Stimulated activated CD4-positive, alpha-beta T cell treated with anti-CD3 and anti-CD28 coated beads, Interleukin-4, amount 100 ng/mL, for 48 hours (primary cell): ENCODE measurements at regions not wholly inside any gene's neighbourhood (a gene's known extent, or its start where the extent isn't known, plus 50 kb on each side); places are given as distances from the start of the nearest gene placed in this dataset.

Experiments used
- DNase-seq, 2 donors: peaks; one replicate each; pipeline ENCODE4 v3.0.0-alpha.2; 2020; ENCODE audit warnings: low read depth in 2 of 2

DNA sequence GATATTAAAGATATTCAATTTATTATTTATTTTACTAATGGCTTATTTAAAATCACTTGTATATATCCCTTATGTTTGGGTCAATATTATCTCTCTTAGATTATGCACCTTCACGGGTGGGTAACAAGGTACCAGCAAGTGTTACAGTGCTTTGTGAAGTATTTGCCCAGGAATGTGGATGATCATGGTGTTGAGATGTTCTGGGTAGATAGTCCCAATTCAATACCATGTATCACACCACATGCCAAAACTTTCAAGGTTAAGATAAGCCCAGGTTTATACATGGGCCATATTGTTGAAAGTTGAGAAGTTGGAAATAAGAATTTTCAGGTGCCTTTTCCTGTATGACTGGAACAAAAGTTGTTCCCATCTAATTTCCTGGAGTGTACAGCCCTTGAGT lies 131.3 kb upstream of the RASSF8 start:
- no peak for DNase-seq

DNA sequence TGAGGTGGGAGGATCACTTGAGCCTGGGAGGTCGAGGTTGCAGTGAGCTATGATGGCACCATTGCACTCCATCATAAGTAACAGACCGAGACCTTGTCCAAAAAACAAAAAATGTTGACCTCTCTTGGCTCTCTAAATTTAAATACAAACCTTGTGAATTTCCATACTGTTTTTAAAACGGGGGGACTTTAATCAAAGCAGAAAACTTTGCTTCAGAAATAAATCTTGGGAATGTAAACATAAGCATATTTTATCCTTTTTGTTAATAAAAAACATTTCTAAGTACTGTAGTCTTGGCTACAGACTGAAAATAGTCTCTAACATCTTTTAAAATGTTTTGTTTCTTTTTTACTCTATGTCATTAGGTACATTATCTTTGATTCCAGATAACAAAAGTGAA lies 130.7 kb upstream of the RASSF8 start:
- DNase-seq = no peak

DNA sequence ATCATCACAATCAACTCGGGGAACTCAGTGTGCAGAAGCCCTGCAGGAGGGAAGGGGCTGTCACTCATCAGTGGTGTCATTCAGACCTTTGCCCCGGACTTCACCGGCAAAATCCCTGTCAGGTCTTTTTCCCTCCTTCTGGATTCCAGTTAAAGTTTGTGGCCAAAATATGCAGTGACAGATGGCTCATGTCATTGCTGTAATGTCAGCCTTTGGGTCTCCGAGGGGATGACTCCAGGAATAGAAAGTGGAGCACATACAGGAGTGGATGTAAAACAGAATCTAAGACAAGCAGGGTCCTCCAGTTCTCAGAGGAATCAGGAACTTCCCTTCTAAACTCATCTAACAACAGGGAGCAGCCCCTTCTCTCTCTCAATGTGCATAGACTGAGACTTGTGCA lies 130.3 kb upstream of the RASSF8 start:
- no peak for DNase-seq

DNA sequence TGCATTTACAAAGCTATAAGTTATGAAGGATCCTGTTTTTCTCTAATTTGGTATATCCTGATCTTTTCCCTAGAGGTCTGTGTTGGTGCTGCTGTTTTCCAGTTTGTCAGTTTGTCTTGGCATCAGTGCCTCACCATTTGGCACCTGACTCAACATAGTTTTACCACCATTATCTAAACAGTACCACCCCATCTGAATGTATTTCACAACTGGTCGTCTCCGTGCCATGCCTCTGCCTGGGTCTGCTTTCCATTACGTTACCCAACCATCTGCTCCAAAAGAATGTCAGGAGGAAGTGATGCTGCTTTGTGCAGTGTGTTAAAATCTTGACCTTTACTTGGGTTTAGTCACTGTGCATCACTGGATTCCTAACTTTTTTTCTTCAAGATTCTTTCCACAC lies 129.3 kb upstream of the RASSF8 start:
- DNase-seq = no peak

DNA sequence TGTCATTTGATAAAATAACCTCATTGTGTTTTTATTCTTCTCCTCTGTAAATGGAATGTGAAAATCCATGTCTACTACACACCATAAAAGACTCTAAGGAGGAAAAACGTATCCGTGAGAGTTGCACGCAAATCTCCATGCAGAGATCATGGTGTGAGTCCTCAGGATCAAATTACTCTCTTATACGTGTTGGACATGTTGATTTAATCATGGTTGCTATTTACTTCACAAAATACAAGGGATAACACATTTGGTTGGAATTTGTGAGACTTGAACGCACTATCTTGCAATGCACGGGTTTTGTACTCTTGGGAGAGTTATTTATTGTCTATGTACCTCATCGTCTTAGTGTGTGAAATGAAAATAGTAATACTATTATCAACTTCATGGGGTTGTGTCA lies 128.0 kb upstream of the RASSF8 start:
- DNase-seq = no peak

DNA sequence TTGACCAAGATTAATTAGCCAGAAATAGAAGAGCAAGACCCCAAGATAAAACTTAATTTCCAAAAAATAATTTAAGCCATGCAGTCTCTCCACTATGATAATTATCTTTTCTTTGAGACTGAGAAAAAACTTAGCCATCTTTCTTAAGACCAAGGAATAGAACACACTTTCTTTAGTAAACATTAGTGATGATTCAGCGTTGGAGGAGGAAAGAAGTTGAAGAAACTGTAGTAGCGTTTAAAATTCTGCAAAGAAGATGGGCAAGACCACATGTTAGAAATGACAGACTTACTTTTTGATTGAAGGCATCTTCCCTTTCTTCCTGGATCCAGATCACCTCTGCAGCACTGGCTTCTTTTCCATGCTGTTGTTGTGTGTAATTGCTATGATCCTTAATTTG lies 124.8 kb upstream of the RASSF8 start:
- DNase-seq = no peak

DNA sequence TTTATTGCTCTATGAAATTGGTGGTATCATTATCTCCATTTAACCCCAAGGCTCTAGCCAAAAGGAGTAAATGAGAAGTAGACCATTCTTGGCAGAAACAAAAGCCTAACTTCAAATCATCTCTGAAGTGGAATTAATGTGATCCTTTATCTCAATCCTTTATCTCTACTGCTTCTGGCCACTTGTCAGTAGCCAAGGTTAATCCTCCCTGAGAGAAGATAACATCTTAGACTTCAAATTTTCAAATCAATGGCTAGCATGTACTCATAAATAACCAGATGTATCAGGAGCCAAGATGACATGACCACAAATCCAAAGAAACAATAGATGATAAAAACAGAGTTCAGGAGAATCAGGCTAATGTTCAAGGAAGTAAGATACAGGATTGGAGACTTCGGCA lies 123.1 kb upstream of the RASSF8 start:
- no peak for DNase-seq

DNA sequence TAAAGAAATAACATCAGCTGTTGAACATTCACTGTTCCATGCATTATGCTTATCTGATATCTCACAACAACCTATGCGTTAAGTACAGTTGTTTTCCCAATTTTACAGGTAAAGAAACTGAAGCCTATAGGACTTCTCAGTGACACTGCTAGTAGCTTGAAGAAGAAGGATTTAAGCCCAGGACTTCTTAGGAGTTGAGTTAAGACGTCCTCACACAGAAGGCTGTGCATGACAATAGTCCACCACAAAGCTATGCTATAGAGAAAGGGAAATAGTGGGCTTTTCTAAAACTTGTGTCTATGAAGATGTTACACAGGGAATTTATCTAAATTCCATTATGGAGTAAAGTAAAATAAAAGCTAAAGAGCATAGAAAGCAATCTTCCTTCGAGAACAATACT lies 120.5 kb upstream of the RASSF8 start:
- no peak for DNase-seq

DNA sequence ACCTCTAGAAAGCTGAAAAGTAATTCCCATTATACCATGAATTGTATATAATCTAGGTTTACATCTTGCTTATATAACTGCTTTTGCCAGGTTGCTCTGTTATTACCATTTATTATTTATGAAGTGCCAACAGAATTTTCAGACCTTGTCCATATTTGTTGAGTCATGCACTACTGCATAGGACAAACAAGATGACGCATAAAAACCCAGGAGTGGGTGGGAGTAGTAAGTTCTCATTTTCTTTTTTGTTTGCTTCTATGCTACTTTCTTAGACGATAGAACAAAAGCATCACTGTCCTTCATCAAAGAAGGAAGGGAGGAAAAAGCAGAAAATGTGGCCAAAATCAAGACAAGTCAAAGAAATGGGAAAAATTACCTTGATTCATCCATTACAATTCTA lies 119.0 kb upstream of the RASSF8 start:
- no peak for DNase-seq

DNA sequence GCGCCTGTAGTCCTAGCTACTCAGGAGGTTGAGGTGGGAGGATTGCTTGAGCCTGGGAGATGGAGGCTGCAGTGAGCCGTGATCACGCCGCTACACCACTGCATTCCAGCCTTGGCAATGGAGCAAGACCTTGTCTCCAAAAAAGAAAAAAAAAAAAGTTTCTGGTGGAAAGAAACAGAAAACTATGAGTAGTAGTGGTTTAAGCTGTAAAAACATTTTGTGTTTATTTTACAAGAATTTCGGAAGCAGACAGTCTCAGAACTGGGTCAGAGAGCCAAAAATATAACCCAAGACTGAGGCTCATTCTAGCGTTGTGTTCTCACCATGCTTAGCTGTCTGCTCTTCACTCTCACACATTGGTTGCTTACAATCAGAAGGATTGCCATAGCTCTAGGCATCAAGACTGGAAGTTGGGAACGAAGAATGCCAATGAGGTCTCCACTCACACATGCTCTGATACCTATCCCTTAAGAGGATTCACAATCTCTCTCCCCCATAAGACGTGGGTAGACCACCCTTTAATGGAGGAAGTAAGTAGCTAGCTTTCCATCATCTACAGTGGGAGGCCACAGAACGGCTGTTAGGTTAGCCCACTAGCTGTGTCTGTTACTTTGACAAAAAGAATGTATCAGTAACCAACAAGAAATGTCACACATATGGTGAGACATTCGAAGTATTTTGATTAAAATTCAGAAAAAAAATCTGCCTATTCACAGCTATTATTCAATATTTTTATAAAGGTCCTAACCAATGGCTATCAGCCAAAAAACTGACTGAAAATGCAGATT lies 117.6 kb upstream of the RASSF8 start:
- no peak for DNase-seq

DNA sequence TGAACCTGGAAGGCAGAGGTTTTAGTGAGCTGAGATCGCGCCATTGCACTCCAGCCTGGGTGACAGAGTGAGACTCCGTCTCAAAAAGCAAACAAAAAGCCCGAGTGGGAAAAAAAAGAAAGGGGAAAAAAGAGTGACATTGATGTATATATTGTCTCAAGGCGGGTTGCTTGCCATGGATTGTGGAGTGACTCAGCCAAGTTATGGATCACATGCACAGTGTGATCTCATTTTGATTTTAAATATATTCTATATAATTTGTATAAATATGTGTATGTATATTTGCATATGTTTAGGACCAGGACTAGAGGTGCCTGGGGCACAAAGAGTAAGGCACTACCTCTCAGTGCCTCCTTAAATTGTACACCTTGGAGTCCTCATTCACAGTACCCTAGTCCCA lies 116.2 kb upstream of the RASSF8 start:
- DNase-seq = no peak

DNA sequence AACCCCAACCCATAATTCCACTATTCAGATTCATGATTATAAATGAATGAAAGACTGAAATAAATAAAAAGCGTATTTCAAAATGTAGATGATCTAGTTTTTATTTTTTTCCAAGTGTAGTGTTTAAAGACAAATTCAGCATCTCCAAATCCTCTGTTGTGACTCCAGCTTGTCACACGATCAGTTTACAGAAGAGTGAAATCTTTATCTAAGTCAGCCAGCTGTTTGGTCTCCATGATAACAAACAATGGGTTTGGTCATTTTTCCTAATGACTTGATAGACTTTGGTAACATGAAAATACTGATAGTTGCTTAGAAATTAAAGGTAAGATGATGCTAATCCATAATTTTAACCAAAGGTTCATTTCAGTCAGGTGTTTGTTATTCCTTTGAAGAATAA lies 114.5 kb upstream of the RASSF8 start:
- no peak for DNase-seq

DNA sequence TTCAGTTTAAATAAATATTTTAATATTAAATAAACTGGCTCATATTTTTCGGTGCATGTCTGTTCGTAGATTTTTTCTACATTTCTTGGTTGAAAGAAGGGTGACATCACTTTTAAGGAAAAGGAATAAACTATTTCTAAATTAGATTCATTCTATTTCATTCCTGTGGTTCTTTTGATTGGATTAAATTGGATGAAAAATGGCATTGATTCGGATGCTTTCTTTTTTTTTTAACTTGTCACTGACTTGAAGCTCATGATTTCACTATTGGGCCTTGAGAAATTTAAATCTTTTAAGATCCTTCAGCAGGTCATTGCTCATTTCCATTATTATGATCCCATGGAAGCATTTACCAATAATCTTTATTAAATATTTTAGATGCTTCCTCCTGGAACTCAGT lies 113.1 kb upstream of the RASSF8 start:
- no peak for DNase-seq

DNA sequence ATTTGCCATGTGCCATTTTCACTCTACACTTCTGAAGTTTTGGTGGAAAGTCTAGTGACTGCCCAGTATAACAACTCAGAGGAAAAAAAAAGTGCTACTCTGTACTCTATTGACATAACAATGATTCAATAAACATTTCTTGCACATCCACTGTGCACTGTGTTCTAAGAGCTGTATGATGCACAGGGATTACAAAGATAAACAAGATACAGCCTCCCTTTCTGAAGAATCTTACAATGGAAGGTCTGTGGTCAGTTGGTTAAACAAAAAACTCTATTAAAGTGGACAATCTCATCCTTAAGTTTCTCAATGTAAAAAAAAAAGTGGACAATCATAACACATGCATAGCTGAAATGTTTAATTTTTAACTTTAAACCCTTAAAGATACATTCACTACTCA lies 105.7 kb upstream of the RASSF8 start:
- no peak for DNase-seq

DNA sequence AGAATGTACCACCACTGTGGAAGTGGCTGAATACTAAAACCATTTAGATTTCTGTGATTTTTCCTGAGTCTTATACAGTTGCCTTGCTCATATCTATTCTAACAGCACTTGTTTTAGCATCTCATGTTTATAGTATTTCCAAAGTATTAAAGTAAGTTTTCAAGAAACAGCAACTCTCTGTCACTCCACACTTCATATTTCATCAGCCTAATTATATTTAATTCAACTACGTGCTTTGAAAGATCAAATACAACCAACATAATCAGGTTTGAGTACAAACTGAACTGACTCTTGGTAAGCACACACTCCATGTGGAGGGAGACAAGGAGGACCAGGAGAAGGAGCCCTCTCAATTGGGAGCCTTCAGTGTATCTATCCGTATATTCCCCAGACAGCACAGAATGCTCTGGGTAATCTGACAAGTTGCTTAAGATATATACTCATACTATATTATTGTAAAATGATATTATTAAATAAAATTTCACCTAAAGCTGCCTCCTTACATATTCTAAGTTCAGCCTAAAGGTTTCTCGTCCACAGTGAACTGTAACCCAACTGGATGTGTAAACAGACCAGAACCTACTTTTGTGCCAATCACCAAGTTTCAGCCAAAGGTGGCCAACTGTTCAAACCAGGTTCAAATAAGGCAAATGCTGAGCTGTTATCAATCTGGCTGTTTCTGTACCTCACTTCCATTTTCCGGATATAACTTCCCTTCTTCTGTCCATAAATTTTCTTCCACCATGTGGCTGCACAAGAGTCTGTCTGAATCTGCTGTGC lies 105.0 kb upstream of the RASSF8 start:
- no peak for DNase-seq

DNA sequence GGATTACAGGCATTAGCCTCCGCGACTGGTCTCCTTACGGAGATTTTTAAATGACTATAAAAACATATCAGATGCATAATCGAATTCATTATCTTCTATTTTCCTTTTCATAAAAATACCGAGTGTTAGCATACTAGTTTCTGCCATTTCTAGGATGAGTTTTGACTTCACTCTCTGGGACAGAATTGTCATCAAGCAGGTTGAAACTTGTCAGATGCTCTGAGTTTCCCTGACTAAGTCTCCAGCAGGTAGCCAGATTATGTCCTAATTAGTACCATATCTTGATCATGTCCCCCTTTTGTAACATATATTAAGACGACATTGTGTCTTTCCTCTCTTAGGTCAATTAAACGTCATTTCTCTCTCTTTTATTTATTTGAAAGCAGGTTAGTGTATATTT lies 103.5 kb upstream of the RASSF8 start:
- DNase-seq = no peak

DNA sequence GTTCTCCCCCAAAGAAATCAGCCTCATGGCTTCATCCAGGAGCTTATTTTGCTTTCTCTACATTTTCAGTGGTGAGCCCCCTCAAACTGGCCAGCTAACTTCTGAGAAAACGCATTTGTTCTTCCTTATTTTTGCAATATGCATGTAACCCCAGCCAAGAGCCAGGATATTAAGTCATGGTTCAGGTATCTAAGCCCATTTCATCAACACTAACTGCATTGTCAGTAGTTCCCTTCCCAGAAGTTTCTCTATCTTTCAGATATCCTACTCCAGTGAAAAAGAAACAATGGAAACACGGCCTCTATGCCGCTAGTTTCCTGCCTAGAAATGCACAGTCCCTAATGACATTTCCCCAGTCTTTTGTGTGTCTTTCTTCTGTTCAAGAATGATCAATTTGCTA lies 102.8 kb upstream of the RASSF8 start:
- DNase-seq = no peak

DNA sequence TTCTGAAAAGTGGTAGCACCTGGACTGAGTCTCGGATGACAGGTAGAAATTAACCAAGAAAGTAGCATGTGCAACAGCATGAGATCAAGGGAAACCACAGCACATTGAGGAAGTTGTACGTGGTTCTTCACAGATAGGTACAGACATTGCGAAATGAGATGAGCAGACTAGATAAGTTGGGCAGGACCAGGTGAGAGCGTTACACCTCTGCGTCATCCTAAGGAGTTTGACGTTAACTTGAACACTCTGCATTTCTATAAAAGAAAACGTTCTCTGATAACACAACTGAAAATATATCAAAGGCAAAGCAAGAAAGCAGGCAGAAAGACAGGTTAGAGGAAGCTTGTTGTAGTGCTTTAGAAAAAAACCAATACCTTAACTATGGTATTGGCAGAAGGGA lies 98.5 kb upstream of the RASSF8 start:
- no peak for DNase-seq

DNA sequence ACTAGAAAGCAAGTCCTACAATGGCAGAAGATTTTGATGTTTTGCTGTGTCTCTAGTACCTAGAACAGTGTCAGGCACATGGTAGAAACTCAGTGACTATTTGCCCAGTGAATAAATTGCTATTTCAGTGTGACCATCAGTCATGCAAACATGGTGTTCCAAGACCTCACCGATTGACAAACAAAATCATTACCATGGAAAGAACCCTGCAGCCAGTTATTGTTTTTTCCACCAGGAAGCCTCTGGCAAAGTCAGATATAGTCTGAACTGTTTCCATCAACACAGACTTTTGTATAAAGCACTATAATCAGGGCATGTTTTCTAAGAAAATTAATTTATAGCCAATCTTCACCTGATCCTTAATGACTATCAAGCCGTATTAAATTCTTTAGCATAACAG lies 97.3 kb upstream of the RASSF8 start:
- DNase-seq = no peak

DNA sequence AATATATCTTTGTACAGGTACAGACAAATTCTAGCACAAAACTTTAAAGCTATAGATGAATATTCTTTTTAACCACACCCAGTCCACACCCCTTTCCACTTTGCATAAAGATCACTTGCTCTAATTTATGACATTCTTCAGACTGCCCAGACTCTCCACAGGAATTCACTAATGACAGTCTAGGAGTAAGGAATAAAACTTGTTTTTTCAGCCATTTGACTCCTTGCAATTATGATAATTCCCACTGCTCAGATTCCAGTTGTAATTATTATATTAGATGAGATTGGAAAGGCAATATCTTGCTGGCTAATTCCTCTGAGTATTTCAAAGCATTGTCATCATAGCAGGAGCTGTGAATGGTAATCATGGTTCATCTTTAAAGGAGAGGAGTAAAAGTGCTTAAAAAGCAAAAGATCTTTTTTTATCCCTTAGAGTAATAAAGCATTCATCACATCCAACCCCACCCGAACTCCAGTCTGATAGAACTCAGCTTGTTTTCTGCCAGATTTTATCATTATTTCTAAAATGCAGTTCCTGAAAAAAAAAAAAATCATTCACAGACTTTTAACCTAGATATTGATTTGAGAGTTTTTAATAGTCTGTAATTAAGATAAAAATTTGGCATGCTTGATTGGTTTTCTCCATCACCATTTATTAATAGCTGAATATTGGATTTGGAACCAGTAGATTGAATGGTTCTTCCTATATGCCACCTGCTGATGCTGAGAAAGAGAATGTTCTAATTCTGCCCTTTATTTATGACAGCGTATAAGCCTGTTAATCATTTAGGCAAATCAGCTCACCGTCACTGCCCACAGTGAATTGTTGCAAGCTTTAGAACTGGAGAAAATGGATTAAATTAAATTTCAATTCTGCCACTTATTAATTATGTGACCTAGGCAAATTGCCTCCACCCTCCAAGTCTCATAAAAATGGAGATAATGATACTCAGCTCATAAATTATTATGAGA lies 93.9 kb upstream of the RASSF8 start:
- DNase-seq = no peak

DNA sequence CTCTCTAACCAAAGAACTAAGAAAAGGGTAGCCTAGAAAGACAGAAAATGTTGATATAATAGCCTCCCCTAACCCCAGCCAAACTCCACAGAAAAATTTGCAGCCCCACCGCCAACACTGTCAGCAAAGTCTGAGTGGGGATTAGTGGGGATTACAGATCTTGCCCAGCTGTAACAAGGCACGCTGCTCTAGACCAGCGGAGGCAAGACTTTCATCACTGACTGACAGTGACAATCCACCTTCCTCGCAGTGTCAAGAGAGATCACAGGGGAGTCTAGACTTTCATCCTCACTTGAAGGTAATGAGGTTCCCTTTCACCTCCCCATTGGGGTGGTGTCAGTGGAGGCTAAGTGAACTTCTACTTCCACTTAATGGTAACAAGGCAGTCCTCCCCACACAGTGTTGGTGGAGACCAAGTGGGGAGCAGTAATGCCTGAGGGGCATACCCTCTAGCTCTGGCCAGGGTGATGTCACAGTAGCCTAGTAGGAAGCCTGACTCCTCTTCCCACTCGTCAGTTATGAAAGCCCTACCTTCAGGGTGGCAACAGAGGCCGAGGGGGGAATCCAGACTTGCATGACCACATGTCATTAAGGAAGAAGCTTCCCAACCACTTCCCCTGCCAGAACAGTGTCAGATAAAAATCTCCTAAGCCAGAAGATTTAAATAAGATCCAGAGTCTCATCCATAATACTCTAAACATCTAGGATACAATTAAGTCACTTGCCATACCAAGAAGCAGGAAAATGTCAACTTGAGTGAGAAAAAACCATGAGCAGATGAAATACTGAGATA lies 91.7 kb upstream of the RASSF8 start:
- no peak for DNase-seq

DNA sequence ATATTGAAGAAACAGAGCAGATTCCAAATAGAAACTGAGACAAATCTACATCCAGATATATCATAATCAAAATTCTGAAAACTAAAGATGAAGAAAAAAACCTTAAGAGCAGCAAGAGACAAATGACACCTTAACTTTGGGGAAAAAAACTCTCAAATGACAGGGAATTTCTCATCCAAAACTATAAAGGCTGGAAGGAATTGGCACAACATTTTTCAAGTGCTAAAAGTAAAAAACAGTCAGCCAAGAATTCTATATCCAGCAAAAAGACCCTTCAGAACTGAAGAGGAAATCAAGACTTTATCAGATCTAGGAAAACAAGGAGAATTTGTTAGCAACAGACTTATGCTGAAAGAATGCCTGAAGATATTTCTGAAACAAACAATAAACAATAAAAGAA lies 90.3 kb upstream of the RASSF8 start:
- no peak for DNase-seq
